ENCODE measurements at regions not wholly inside any gene's neighbourhood (a gene's known extent, or its start where the extent isn't known, plus 50 kb on each side); places are given as distances from the start of the nearest gene placed in this dataset.

DNA sequence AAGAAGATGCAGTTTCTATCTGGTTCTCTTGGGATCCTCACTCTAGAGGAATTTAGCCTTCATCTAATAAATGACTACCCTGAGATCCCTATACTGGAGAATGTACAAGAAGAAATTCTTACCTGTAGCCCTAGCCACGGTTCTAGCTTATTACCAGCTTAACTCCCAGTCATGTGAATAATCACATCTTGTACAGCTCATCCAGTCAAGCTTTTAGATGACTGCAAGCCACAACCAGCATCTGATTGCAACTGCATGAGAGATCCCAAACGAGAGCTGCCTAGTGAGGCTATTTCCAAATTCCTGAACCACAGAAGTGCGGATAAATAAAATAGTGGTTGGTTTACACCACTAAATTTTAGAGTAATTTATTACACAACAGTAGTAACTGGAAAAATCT is 196.0 kb upstream of the CPHXL start:
- H3K36me3 ChIP-seq = no peaks in the 10 kb centered on the region
- no peaks in the 10 kb centered on the region for H3K4me1 ChIP-seq (ENCODE audit: insufficient read depth)
- intact Hi-C loops (cut with DNase I) = loop anchor here in 1 of 4 donors (10.0 kb wide), 1 partner anchor 257 kb away; no protein-coding TSS in a partner anchor
- no peak overlapping the region for H3K4me3 ChIP-seq
- H3K27me3 ChIP-seq = no peaks in the 10 kb centered on the region
- DNase-seq = no peak
- WGBS, 3 donors = 66 to 74% (median 71%) methylated on average over 3 of the region's 3 CpGs
- no peaks in the 10 kb centered on the region for H3K9me3 ChIP-seq
- TF ChIP-seq POLR2A (IDR thresholded peaks at IDR 0.05) = no peak
- TF ChIP-seq, protein P1, sequence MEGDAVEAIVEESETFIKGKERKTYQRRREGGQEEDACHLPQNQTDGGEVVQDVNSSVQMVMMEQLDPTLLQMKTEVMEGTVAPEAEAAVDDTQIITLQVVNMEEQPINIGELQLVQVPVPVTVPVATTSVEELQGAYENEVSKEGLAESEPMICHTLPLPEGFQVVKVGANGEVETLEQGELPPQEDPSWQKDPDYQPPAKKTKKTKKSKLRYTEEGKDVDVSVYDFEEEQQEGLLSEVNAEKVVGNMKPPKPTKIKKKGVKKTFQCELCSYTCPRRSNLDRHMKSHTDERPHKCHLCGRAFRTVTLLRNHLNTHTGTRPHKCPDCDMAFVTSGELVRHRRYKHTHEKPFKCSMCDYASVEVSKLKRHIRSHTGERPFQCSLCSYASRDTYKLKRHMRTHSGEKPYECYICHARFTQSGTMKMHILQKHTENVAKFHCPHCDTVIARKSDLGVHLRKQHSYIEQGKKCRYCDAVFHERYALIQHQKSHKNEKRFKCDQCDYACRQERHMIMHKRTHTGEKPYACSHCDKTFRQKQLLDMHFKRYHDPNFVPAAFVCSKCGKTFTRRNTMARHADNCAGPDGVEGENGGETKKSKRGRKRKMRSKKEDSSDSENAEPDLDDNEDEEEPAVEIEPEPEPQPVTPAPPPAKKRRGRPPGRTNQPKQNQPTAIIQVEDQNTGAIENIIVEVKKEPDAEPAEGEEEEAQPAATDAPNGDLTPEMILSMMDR (IDR thresholded peaks at IDR 0.05) = no peak
- TF ChIP-seq EP300 (IDR thresholded peaks at IDR 0.05) = no peak
- no peak overlapping the region for H3K27ac ChIP-seq

DNA sequence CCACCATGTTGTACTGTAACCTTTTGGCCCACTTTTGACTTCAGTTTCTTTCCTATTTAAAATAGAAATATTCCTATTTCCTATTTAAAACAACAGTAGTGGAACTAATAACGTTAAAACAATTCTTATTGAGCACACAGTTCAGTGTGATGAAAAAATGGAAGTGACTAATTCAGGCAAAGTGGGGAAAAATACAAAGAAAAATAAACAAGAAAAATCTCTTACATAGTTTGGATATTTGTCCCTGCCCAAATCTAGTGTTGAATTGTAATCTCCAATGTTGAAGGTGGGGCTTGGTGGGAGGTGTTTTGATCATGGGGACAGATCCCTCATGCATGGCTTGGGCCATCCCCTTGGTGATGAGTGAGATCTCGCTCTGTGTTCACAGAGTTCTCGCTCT is 198.1 kb upstream of the CPHXL start:
- Histone ChIP-seq H3K4me3 (no peak overlapping the region), H3K36me3 (no peaks in the 10 kb centered on the region), H3K27ac (no peak overlapping the region), H3K4me1 (ENCODE audit: insufficient read depth) (no peaks in the 10 kb centered on the region), H3K9me3 (no peaks in the 10 kb centered on the region), H3K27me3 (no peaks in the 10 kb centered on the region)
- intact Hi-C loops (cut with DNase I) = loop anchor here in 1 of 4 donors (10.0 kb wide), 1 partner anchor 260 kb away; no protein-coding TSS in a partner anchor
- WGBS, 3 donors = 79 to 86% (median 79%) methylated on average over 3 of the region's 3 CpGs
- no peak for DNase-seq
- TF ChIP-seq, protein P1 (IDR thresholded peaks at IDR 0.05) = no peak
- no peak for TF ChIP-seq EP300 (IDR thresholded peaks at IDR 0.05)
- TF ChIP-seq POLR2A (IDR thresholded peaks at IDR 0.05) = no peak

DNA sequence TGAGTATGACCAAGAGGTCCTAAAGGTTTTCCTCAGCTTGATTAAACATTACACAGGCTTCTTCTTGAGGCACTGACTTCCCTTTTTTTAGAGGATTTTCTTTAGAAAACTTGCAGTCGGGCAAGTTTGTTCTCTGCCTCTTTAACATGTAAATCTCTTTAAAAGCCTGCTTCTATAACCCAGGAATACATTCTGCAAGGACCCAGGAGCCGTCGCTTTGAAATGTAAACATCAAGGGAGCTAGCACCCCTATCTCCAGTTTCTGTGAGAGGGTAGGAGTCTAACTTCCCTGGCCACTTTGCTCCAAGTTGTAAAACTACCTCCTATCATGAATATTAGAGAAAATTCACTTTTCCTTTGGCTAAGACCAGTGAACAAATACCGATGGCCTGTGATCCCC is 201.5 kb upstream of the CPHXL start:
- Histone ChIP-seq H3K4me1 (ENCODE audit: insufficient read depth) (no peaks in the 10 kb centered on the region), H3K4me3 (no peak overlapping the region), H3K27ac (no peak overlapping the region), H3K27me3 (no peaks in the 10 kb centered on the region), H3K36me3 (no peaks in the 10 kb centered on the region), H3K9me3 (no peaks in the 10 kb centered on the region)
- 43 to 49% (median 49%) methylated on average over 4 of the region's 4 CpGs for WGBS, 3 donors
- intact Hi-C loops (cut with DNase I) = loop anchor here in 1 of 4 donors (10.0 kb wide), 1 partner anchor 263 kb away; no protein-coding TSS in a partner anchor
- no peak for DNase-seq
- TF ChIP-seq, protein P1 (IDR thresholded peaks at IDR 0.05) = no peak
- no peak for TF ChIP-seq EP300 (IDR thresholded peaks at IDR 0.05)
- no peak for TF ChIP-seq POLR2A (IDR thresholded peaks at IDR 0.05)

GRCh38 chr16:75928295-75928694 is 202.0 kb upstream of the CPHXL start:
- TF ChIP-seq EP300 (IDR thresholded peaks at IDR 0.05) (no peak), POLR2A (IDR thresholded peaks at IDR 0.05) (no peak)
- TF ChIP-seq, protein P1 (IDR thresholded peaks at IDR 0.05) = no peak
- Histone ChIP-seq H3K4me3 (no peak overlapping the region), H3K27ac (no peak overlapping the region), H3K36me3 (no peaks in the 10 kb centered on the region), H3K4me1 (ENCODE audit: insufficient read depth) (no peaks in the 10 kb centered on the region), H3K27me3 (no peaks in the 10 kb centered on the region), H3K9me3 (no peaks in the 10 kb centered on the region)
- intact Hi-C loops (cut with DNase I) = loop anchor here in 1 of 4 donors (10.0 kb wide), 1 partner anchor 263 kb away; no protein-coding TSS in a partner anchor
- no peak for DNase-seq
- 63 to 91% (median 73%) methylated on average over 1 of the region's 1 CpG for WGBS, 3 donors
